B cell (primary cell): ENCODE measurements at regions not wholly inside any gene's neighbourhood (a gene's known extent, or its start where the extent isn't known, plus 50 kb on each side); places are given as distances from the start of the nearest gene placed in this dataset.

Source experiments
- EZH2 ChIP-seq: IDR thresholded peaks from 2 replicates; pipeline ENCODE4 v1.6.1; 2012; ENCODE audit warnings: borderline replicate concordance, low read depth, mild to moderate bottlenecking, moderate library complexity, low read length; ENCODE audit not compliant: insufficient read depth, poor library complexity, severe bottlenecking
- TF ChIP-seq, protein P1 (sequence below): fragments of 200-600 bp; IDR thresholded peaks from one replicate; pipeline ENCODE4 v1.8.0; 2022; ENCODE audit warnings: antibody characterized with exemption, mild to moderate bottlenecking

DNA sequence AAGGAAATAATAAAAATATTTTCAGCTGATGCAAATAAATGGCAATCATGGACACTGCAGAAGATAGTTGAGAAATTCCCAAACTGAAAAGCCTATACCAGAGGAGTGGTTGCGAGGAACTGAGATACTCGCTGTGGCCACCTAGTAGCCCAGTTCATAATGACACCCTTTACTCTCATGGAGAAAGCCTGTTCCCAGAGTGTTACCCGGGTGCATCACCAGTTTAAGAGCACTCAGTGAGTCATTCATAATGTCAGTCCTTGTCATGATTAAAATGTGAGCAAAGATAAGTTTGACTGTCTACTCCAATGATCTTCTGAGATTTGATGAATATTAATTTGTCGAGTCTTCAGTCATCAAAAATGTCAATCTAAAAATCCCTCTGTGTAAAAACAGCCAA is 138.4 kb upstream of the LRRC3B start:
- no peak for TF ChIP-seq EZH2
- TF ChIP-seq, protein P1, sequence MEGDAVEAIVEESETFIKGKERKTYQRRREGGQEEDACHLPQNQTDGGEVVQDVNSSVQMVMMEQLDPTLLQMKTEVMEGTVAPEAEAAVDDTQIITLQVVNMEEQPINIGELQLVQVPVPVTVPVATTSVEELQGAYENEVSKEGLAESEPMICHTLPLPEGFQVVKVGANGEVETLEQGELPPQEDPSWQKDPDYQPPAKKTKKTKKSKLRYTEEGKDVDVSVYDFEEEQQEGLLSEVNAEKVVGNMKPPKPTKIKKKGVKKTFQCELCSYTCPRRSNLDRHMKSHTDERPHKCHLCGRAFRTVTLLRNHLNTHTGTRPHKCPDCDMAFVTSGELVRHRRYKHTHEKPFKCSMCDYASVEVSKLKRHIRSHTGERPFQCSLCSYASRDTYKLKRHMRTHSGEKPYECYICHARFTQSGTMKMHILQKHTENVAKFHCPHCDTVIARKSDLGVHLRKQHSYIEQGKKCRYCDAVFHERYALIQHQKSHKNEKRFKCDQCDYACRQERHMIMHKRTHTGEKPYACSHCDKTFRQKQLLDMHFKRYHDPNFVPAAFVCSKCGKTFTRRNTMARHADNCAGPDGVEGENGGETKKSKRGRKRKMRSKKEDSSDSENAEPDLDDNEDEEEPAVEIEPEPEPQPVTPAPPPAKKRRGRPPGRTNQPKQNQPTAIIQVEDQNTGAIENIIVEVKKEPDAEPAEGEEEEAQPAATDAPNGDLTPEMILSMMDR, result no peak
